ENCODE measurements at regions not wholly inside any gene's neighbourhood (a gene's known extent, or its start where the extent isn't known, plus 50 kb on each side); places are given as distances from the start of the nearest gene placed in this dataset.

DNA sequence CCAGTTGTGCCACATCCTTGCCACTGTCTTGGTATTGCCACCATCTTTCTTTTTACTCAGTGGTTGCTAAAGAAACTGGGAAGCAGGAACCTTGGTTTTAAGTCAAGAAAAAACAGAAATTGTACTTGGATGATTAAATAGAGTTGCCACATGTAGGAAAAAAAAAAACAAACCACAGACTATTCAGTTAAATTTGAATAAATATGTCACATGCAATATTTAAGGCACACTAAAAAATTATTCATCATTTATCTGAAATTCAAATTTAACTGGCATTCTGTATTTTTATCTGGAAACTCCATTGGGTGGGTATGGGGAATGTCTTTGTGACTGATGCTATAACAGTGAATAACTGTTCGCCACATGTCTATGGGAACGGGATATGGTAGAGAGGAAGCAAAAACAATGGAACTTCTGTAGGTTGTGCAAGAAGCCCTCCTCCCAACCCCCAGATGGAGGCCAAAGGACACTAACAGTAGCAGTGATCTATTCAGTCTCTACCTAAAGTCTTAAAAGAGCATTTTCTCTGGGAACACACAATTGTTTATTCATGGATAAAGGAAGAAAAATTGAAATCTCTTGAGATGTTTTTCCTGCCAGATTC, 57.0 kb upstream of the PLAC8 start:
- DNase-seq: no peak

DNA sequence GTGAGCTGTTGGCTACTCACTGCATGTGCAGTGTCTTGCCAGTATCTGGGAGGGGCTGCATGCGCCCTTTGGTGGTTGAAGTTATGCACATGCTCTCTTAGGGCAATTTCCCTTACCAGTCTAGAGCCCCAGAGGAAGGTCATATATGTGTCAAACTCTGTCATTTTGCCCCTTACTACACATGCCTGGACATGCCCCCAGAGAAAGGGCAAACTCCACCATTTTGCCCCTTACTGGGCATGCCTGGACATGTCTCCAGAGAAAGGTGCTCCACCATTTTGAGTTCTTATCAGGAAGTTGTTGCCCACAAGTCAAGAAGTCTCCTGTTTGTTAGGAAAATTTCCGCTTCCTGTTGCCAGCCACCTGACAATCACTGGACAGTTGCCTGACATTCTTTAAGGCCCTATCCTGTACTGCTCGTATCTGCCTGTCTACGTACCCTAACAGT, 56.4 kb upstream of the PLAC8 start:
- no peak for DNase-seq

Measured in CD4-positive, alpha-beta T cell treated with Interleukin-4 for 1 hour (primary cell).